Eye (tissue), 1 donor: ENCODE measurements at regions not wholly inside any gene's neighbourhood (a gene's known extent, or its start where the extent isn't known, plus 50 kb on each side); places are given as distances from the start of the nearest gene placed in this dataset.
"Not testable (repeated sequence)": the region's sequence is repeated elsewhere in the genome, so short reads cannot be mapped to it uniquely, and the experiment has no call there.

Experiments used
- DNase-seq: peaks from one replicate; pipeline ENCODE4 v3.0.0-alpha.2; 2015

- not testable (repeated sequence) for DNase-seq
Measured at GRCh38 chr4:56134834-56135233, 186.1 kb downstream of the CEP135 start.

GRCh38 chr4:56134266-56134665 lies 185.5 kb downstream of the CEP135 start:
- no peak for DNase-seq

DNA sequence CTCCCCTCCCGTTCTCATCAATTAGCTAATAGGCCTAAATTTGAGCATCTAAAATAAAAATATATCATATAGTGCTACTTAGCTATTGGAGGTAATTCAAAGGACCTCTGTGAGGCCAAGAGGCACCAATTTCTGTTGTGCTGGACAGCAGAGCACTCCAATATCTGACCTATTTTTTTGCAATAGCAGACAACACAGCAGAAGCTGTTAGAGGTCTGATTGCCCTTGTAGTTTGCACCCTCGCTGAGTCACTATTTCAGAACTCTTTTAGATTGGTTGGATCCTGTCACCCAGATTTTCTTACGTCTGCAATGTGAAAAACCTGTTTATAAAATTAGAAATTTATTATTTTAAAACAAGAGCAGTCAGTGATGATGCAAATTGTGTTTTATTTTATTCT lies 184.1 kb downstream of the CEP135 start:
- no peak for DNase-seq

- DNase-seq, result not testable (repeated sequence)
Measured at GRCh38 chr4:56132188-56132587, 183.4 kb downstream of the CEP135 start.

DNA sequence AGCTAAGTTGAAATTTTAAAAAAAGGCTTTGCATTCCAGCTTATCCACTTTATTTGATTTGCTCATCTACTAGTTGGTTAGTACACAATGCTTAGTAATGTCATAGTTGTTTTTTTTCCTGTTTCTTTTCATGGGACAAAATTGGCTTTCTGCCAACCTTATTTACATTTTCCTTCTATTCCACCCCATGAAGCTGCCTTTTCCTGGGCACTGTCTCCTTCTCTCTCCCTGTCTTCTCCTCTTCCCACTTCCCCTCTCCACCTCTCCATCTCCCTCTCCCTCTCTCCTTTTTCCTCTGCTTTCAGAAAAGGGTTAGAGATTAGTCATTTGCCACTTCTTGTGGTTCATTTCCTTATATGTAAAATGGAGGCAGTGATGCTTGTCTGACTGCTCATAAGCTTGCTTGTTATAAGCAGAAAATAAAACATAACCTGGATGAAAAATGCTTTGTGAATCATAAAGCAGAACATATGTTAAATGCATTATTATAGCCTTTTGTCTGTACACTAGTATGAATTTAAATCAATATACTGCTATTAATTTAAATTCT lies 181.9 kb downstream of the CEP135 start:
- DNase-seq, result no peak

GRCh38 chr4:56129431-56129861 lies 180.7 kb downstream of the CEP135 start:
- no peak for DNase-seq

DNA sequence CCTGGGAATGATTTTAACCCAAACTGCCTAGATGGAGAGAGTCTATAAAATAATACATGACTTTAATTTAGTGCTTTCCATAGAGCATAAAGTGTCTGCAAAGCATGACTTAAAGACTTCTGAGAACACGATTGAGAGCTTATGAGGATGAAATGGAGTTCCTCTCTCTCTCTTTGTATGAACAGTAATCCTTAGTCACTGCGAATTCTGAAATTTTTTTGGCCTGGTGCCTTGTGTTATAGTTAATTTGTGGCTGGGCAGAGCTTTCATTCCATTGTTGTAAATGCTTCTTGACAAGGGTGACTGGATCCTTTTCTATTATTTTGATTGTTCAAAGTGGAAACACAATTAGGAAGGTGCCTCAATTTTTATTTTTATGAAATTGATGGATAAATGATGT lies 179.5 kb downstream of the CEP135 start:
- DNase-seq, result peak; percentile 66

DNA sequence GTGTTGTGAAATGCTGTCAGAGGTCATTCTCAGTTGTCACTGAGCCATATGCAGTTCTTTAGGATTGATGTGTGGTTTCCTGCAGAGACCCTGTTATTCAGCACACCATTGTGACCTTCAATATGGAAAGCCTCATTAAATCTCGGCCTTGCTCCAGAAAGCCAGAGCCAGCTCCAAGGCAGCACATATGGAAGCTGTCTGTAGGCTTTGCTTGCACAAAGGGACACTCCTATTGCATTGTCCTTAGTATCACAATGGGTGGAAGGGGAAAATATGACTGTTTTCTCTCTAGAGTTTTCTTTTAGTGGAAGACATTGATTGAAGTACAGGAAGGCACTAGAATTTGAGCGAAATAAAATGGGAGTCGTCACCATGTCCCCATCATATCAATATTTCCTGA lies 179.0 kb downstream of the CEP135 start:
- DNase-seq, result peak; percentile 81

DNA sequence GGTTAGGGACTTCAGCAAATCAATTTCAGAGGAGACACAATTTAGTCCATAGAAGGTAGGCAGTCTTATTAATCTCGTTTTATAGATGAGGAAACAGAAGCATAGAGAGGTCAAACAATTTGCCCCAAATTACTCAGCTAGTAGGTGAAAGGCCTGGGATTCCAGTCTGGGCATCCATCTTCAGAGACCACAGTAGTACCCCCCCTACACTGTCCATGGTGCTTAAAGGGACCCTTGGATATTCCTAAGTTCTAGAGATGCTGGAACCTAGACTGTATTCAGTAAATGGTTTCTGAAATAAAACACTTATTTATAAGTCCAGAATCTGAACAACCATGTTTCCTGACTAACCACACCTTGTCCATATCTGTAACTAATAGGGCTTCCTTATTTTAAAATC lies 174.8 kb downstream of the CEP135 start:
- no peak for DNase-seq

- no peak for DNase-seq
Measured at GRCh38 chr4:56123051-56123450, 174.3 kb downstream of the CEP135 start.

DNA sequence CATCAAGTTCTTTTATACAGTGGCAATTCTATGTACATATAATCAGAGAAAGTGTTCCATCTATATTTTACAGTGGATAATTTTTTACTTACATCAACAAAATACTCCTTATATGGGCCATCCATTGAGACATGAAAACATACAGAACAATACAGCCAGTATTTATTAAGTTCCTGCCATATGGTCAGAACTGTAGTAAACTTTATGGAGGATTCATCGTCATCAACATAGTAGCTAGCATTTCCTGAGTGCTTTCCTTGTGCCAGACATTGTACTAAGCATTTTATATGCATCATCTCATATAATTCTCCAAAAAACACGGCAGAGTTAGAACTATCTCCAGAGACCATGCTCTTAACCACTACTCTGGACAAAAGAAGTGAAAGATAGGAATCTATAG lies 170.1 kb downstream of the CEP135 start:
- no peak for DNase-seq

- DNase-seq, result no peak
Measured at GRCh38 chr4:56118055-56118454, 169.3 kb downstream of the CEP135 start.

DNA sequence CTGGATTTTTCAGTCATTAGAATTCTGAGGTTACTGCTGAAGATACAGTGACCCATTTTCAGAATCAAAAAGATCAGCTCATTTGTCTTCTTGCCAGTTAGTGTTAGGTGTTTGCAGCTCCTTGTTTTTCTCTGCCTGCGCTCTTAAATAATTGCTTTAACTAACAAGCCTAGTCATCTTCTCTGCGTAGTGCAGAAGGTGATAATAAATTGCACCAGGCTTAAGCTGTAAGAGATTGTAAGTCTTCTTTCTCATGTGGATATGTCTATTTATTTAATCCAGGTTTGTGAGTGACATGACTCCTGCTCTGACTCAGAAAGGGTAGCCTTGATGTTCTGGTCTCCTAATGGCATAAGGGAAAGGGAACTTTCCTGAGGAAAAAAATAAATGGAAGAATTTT lies 167.2 kb downstream of the CEP135 start:
- no peak for DNase-seq

DNA sequence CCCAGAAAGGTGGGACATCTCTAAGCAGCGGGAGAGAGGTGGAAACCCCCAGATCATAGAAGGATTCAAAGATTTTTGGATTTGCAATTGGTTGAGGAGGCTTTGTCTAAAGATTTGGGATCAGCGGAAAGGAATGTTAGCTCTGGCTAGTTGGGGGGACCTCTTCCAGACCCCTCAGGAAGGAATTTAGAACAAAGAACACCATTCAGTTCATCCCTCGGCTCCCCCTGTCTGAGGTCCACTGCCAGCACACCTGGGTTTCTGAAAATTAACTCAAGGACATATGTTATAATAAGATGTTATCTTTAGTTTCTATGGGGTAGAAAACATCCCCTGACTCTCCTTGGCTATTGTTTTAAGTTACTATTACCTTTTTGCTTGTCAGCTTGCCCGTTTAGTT lies 163.6 kb downstream of the CEP135 start:
- DNase-seq, result no peak

GRCh38 chr4:56106180-56107147 lies 157.7 kb downstream of the CEP135 start:
- DNase-seq, result peak; percentile 31

- DNase-seq, result no peak
Measured at GRCh38 chr4:56104188-56104587, 155.4 kb downstream of the CEP135 start.

- DNase-seq, result peak; percentile 25
Measured at GRCh38 chr4:56102601-56103000, 153.9 kb downstream of the CEP135 start.

DNA sequence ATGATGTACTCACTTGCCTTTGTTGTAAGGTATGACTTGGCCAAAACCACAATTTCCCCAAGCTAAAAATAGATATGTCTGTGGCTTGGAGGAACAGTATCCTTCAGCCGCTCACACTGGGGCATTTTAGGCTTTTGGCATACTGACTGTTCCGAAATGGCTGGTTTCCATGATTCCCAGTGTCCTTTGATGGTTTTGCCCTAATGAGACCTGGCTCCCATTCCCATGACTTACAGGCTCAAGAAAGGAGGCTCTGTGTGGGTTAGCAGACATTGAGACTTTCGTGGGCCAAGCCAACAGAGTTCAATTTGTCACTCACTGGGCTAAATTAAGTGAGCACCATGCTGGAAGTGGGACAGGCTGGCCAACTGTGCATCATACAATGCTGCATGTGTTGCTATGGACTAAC lies 150.6 kb downstream of the CEP135 start:
- DNase-seq, result no peak

GRCh38 chr4:56093576-56093975 lies 144.8 kb downstream of the CEP135 start:
- no peak for DNase-seq

- DNase-seq, result no peak
Measured at GRCh38 chr4:56092540-56092939, 143.8 kb downstream of the CEP135 start.

- DNase-seq, result no peak
Measured at GRCh38 chr4:56086561-56086960, 137.8 kb downstream of the CEP135 start.

GRCh38 chr4:56086073-56086541 lies 137.4 kb downstream of the CEP135 start:
- DNase-seq, result peak; percentile 65

- no peak for DNase-seq
Measured at GRCh38 chr4:56085275-56085674, 136.5 kb downstream of the CEP135 start.

DNA sequence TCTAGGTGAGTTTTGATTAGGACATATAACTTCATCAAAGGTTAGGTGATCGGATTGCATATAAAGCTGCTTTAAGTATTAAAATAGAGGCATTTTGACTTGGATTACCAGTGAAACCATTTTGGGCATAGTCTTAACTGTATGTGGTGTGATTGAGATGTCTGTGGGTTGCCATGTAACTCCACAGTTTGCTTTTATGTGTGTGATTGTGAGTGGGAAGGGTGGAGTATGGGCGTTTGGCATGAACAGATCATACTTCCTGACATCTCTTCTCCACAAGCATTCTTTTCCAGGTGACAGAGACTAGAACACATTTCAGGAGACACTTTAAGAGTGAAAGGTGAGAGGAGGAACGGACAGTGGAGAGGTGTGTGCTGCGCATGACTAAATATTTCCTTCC lies 136.1 kb downstream of the CEP135 start:
- no peak for DNase-seq
